ENCODE measurements at regions not wholly inside any gene's neighbourhood (a gene's known extent, or its start where the extent isn't known, plus 50 kb on each side); places are given as distances from the start of the nearest gene placed in this dataset.

DNA sequence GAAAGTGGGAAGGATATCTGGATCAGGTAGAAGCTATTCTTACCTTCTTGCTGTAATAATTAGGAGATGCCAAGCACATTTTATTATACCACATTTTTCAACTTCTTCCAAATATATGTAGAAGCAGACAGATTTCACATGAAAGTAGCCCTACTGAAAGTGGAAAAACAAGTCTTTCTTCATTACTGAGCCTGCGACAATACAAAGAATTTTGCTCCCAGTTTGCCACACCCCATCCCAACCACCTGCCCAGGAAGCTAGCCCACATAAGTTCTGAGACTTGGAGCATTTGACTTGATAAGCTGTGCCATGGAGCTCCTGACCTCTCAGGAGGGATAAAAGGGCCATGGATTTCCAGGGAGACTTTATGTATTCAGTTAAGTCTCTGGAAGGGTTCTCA is 249.1 kb upstream of the ADCY2 start:
- TF ChIP-seq, protein P1, sequence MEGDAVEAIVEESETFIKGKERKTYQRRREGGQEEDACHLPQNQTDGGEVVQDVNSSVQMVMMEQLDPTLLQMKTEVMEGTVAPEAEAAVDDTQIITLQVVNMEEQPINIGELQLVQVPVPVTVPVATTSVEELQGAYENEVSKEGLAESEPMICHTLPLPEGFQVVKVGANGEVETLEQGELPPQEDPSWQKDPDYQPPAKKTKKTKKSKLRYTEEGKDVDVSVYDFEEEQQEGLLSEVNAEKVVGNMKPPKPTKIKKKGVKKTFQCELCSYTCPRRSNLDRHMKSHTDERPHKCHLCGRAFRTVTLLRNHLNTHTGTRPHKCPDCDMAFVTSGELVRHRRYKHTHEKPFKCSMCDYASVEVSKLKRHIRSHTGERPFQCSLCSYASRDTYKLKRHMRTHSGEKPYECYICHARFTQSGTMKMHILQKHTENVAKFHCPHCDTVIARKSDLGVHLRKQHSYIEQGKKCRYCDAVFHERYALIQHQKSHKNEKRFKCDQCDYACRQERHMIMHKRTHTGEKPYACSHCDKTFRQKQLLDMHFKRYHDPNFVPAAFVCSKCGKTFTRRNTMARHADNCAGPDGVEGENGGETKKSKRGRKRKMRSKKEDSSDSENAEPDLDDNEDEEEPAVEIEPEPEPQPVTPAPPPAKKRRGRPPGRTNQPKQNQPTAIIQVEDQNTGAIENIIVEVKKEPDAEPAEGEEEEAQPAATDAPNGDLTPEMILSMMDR (IDR thresholded peaks at IDR 0.05; ENCODE audit: poor library complexity) = no peak
- TF ChIP-seq EZH2 (IDR thresholded peaks at IDR 0.05; ENCODE audit: borderline replicate concordance) = no peak
- TF ChIP-seq EZH2phosphoT487 (IDR thresholded peaks at IDR 0.05; ENCODE audit: low read depth, severe bottlenecking, unreplicated experiment) = no peak
